Erythroblast (primary cell): ENCODE measurements at regions not wholly inside any gene's neighbourhood (a gene's known extent, or its start where the extent isn't known, plus 50 kb on each side); places are given as distances from the start of the nearest gene placed in this dataset.

Experiments used
- GATA1 ChIP-seq: IDR thresholded peaks from 2 replicates; pipeline ENCODE4 v1.6.1; 2011; ENCODE audit warnings: low read depth, mild to moderate bottlenecking, control low read depth, low read length, moderate library complexity
- POLR2A ChIP-seq: IDR thresholded peaks from 2 replicates; pipeline ENCODE4 v1.6.1; 2011; ENCODE audit warnings: mild to moderate bottlenecking, low read length

DNA sequence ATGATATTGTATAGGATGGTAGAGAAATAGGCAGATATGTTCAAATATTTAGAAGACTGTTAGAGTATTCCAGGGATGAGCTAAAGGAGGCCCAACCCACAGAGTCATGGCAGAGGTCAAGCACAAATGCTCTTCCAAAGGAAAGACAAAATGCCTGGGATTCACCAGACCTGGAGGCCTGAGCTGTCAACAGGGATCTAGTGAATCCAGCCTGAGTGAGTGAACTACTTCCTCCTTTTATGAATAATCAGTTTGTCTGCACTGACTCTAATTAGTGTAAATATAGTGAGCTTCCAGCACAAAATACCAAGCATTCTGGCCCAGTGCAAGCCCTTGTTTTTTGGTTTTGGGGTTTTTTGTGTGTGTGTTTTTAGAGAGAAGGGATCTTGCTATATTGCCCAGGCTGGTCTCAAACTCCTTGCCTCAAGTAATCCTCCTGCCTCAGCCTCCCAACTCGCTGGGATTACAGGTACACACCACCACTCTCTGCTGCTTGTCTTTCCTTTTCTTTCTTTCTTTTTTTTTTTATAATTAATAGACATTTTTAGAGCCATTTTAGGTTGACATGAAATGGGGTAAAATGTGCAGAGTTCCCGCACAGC is 244.4 kb downstream of the SKIDA1 start:
- TF ChIP-seq POLR2A (no peak), GATA1 (no peak)
